ENCODE measurements at regions not wholly inside any gene's neighbourhood (a gene's known extent, or its start where the extent isn't known, plus 50 kb on each side); places are given as distances from the start of the nearest gene placed in this dataset.

GRCh38 chr1:4137621-4138415 is 237.7 kb upstream of the C1orf174 start:
- TF ChIP-seq SPI1 (IDR thresholded peaks at IDR 0.05; ENCODE audit: low read depth, low read length) (no peak), POLR2A (IDR thresholded peaks at IDR 0.05; ENCODE audit: low read depth, low read length) (no peak), TAF1 (IDR thresholded peaks at IDR 0.05; ENCODE audit: low read depth, low read length) (no peak), POLR2AphosphoS5 (IDR thresholded peaks at IDR 0.05; ENCODE audit: low read depth, low read length) (no peak), POU2F2 (IDR thresholded peaks at IDR 0.05; ENCODE audit: low read depth, low read length) (no peak), PAX5 (IDR thresholded peaks at IDR 0.05; ENCODE audit: insufficient read depth, low read length, severe bottlenecking) (no peak)
